Thoracic aorta (tissue), 2 donors: ENCODE measurements at regions not wholly inside any gene's neighbourhood (a gene's known extent, or its start where the extent isn't known, plus 50 kb on each side); places are given as distances from the start of the nearest gene placed in this dataset.

ENCODE experiments used
- ATAC-seq: fragments of 150-250 bp; one replicate; pipeline ENCODE4 v1.8.0; 2017; ENCODE audit warnings: low read depth; ENCODE audit not compliant: insufficient number of reproducible peaks, low FRiP score
- DNase-seq: peaks from one replicate; pipeline ENCODE4 v3.0.0-alpha.2; 2020; ENCODE audit warnings: low spot score
- H3K27ac ChIP-seq, 2 donors: fragments of 200-600 bp; sonication (generic); 1 replicate in 1 of 2; 2 replicates in 1 of 2; pipeline ENCODE4 v1.5.1; 2016; ENCODE audit warnings: mild to moderate bottlenecking in 2 of 2, moderate library complexity in 2 of 2
- H3K27me3 ChIP-seq: fragments of 200-600 bp; sonication (generic); replicated peaks from 2 replicates; pipeline ENCODE4 v1.6.0; 2016; ENCODE audit warnings: mild to moderate bottlenecking; ENCODE audit not compliant: insufficient read depth
- H3K36me3 ChIP-seq: fragments of 200-600 bp; sonication (generic); one replicate; pipeline ENCODE4 v1.5.1; 2016
- H3K4me1 ChIP-seq, 2 donors: fragments of 200-600 bp; sonication (generic); 1 replicate in 1 of 2; 2 replicates in 1 of 2; pipeline versions ENCODE4 v1.5.1 to v1.6.0; 2016; ENCODE audit warnings: low read depth in 2 of 2, mild to moderate bottlenecking in 1 of 2; ENCODE audit not compliant: control insufficient read depth in 1 of 2
- H3K4me3 ChIP-seq: fragments of 200-600 bp; sonication (generic); 2 replicates; pipeline ENCODE4 v1.5.1; 2016; ENCODE audit warnings: mild to moderate bottlenecking
- H3K9me3 ChIP-seq: fragments of 200-600 bp; sonication (generic); 2 replicates; pipeline ENCODE4 v1.5.1; 2016
- CTCF ChIP-seq: fragments of 200-600 bp; sonication (generic); IDR thresholded peaks from one replicate; pipeline ENCODE4 v1.5.1; 2019; ENCODE audit warnings: antibody characterized with exemption

GRCh38 chr6:101296169-101296960 lies 97.1 kb upstream of the GRIK2 start:
- DNase-seq: no peak
- Histone ChIP-seq H3K4me1 (no peaks in the 10 kb centered on the region), H3K27ac (no peak overlapping the region), H3K4me3 (no peak overlapping the region), H3K9me3 (no peaks in the 10 kb centered on the region), H3K36me3 (no peaks in the 10 kb centered on the region), H3K27me3 (no peaks in the 10 kb centered on the region)
- no peak for ATAC-seq
- no peak for TF ChIP-seq CTCF

GRCh38 chr6:101302593-101302992 lies 90.9 kb upstream of the GRIK2 start:
- Histone ChIP-seq H3K36me3 (no peaks in the 10 kb centered on the region), H3K27me3 (no peaks in the 10 kb centered on the region), H3K9me3 (peaks cover 4% of the 10 kb centered on the region), H3K27ac (no peak overlapping the region), H3K4me3 (no peak overlapping the region), H3K4me1 (no peaks in the 10 kb centered on the region)
- DNase-seq: no peak
- no peak for ATAC-seq
- no peak for TF ChIP-seq CTCF

- peaks cover 4% of the 10 kb centered on the region for H3K9me3 ChIP-seq
- no peaks in the 10 kb centered on the region for H3K27me3 ChIP-seq
- no peaks in the 10 kb centered on the region for H3K36me3 ChIP-seq
- no peak for ATAC-seq
- H3K27ac ChIP-seq: no peak overlapping the region
- no peak for TF ChIP-seq CTCF
- no peak overlapping the region for H3K4me3 ChIP-seq
- no peaks in the 10 kb centered on the region for H3K4me1 ChIP-seq
- no peak for DNase-seq
These were observed 90.0 kb upstream of the GRIK2 start for GRCh38 chr6:101303495-101303894.

- Histone ChIP-seq H3K27me3 (no peaks in the 10 kb centered on the region), H3K4me3 (no peak overlapping the region), H3K9me3 (no peaks in the 10 kb centered on the region), H3K36me3 (no peaks in the 10 kb centered on the region), H3K4me1 (no peaks in the 10 kb centered on the region), H3K27ac (no peak overlapping the region)
- ATAC-seq: no peak
- DNase-seq: no peak
- no peak for TF ChIP-seq CTCF
These were observed 80.9 kb upstream of the GRIK2 start for GRCh38 chr6:101312652-101313051.

GRCh38 chr6:101322921-101323320 lies 70.6 kb upstream of the GRIK2 start:
- no peaks in the 10 kb centered on the region for H3K36me3 ChIP-seq
- DNase-seq (no peak), ATAC-seq (no peak)
- H3K4me1 ChIP-seq: no peaks in the 10 kb centered on the region
- no peak overlapping the region for H3K4me3 ChIP-seq
- H3K9me3 ChIP-seq: no peaks in the 10 kb centered on the region
- no peaks in the 10 kb centered on the region for H3K27me3 ChIP-seq
- TF ChIP-seq CTCF: no peak
- no peak overlapping the region for H3K27ac ChIP-seq
